NCI-H1417 (cell line): ENCODE measurements at regions not wholly inside any gene's neighbourhood (a gene's known extent, or its start where the extent isn't known, plus 50 kb on each side); places are given as distances from the start of the nearest gene placed in this dataset.

Experiments
- DNase-seq, 3 experiments: peaks; one replicate each; lab custom pipeline; 2025; lab: John Stamatoyannopoulos, UW

GRCh38 chr6:65830151-65830550 is 123.1 kb upstream of the EYS start:
- no peak for DNase-seq

DNA sequence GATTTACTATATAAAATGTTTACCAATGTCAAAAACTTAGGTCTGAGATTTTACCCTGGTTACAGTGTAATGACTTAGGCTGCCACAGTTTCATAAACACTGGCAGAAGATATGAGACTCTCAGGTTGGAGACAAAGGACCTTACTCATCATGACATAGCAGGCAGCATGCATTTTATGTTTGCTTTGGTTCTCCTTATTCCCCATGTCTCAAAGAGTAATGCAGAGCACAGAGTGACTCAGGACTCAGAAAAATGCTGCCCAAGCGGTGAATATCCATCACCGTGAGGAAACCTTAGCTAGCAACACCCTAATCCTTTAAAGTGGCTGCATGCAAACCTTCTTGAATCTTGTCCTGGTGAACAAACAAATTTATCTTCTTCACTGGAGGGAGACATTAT is 112.1 kb upstream of the EYS start:
- DNase-seq, result no peak

- no peak for DNase-seq
Measured at GRCh38 chr6:65818576-65818975, 111.5 kb upstream of the EYS start.

GRCh38 chr6:65816991-65817390 is 110.0 kb upstream of the EYS start:
- DNase-seq, result no peak

DNA sequence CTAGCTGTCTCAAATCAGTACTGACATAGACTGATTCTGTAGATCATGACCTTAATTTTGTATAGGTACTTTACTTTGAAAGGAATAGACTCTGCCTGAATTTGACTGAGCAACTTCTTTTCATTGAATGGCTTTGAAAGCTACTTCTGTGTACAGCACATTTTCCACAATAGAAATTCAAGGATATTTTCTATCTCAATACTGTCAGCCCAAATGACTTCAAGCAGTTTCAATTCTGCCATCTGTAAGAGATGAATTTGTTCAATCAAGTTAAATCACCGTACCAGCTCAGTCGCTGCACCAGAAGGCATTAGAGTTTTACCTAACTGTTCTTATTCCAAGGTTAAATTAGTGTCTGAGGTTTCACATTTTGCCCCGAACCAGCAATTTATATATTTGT is 107.0 kb upstream of the EYS start:
- DNase-seq, result no peak

- DNase-seq, result no peak
Measured at GRCh38 chr6:65803186-65803585, 96.2 kb upstream of the EYS start.

GRCh38 chr6:65799389-65799788 is 92.4 kb upstream of the EYS start:
- DNase-seq, result peak in 2 of 3 experiments; percentile 21 to 88

GRCh38 chr6:65798280-65799014 is 91.4 kb upstream of the EYS start:
- no peak for DNase-seq

GRCh38 chr6:65790666-65791065 is 83.6 kb upstream of the EYS start:
- DNase-seq, result no peak

DNA sequence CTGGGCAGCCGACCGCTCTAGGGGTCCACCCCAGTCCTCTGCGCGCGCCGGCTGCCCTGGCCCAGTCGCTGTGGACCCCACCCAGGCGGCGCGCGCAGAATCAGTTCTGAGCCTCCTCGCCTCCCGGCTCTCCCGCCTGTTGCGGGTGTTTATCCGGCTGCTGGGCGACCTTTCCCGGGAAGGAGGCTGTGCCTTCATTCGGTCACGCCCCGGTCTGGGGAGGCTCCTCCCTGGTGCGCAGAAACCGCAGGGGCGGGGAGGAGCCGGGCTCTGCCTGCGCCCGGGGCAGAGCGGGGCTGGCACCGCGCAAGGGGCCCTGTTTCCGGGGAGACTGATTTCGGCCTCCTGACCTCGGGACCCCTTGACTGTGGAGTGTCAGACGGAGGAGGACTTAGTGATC is 80.8 kb upstream of the EYS start:
- DNase-seq, result no peak

DNA sequence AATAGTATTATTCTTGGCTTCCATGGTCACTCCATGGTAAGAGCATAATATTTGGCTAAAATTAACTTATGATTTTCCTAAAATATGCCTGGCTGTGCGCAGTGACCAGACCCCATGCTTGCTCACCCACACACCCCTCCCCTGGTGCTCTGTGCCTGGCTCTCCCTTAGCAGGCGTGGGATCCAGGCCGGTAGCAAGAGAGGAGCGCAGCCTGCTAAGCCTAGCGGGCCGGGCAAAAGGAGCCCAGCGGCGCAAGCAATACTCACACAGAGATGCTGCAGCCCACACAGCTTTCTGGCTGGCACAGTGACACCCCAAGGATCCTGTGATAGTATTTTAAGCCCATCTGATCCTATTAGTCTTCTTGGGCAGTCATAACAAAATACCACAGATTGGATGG is 79.8 kb upstream of the EYS start:
- no peak for DNase-seq

DNA sequence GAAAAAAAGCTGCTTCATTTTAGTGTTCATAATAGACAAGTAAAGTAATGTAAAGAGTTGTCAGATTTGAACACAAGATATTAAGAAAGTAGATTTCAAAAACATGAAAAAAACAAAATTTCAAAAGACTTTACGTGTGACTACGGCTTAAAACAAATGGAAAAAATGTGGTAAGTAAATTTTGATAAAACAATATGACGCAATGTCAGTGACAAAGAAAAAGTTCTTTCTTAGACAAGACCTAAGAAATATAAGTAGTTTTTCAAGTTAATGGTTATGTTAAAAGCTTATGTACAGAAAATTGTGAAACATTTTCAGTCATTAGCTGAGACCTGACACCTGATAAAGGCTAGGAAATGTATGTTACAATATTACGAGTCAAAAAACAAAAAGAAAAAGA is 73.7 kb upstream of the EYS start:
- DNase-seq, result no peak

GRCh38 chr6:65776332-65776731 is 69.3 kb upstream of the EYS start:
- DNase-seq, result no peak

DNA sequence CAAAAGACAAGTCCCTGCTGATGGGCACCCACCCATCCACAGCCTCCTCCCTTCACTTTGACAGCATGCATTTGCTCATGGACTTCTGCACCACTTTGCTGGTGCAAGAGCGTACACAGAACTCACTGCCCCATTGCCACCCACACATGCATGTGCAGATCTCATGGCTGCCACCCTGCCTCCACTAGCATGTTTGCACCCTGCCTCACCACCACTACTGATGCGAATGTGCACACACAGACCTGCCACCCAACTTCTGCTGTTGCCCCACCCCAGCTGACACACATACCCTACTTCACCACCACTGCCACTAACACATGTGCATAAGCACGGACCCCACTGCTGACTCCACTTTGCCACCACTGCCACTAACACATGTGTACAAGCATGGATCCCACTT is 64.9 kb upstream of the EYS start:
- no peak for DNase-seq

DNA sequence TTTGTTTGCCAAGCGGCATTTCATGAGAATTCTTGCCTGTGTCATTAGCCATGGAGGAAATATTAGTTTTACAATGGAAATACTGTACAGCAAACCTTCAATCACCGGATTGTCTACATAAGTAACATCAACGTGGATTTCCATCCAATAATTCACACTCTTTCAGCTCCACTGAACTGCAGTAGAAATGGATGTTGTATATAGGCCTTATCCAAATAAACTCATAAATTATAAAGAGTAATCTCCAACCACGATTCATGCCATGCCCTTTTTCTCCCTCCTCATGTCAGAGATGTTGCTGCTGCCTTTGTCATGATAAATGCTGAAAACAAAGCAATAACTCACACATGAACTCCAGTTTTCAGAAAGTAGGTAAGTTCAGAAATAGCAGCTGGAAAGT is 54.9 kb upstream of the EYS start:
- no peak for DNase-seq

- no peak for DNase-seq
Measured at GRCh38 chr6:65760285-65760684, 53.3 kb upstream of the EYS start.
